Activated naive CD4-positive, alpha-beta T cell treated with anti-CD3 and anti-CD28 coated beads, Interleukin-2, amount 50 U/mL, for 24 hours (primary cell): ENCODE measurements at regions not wholly inside any gene's neighbourhood (a gene's known extent, or its start where the extent isn't known, plus 50 kb on each side); places are given as distances from the start of the nearest gene placed in this dataset.

Experiments
- H3K27ac Mint-ChIP-seq: one replicate; pipeline ENCODE4 v1.8.0; 2021; ENCODE audit warnings: mild to moderate bottlenecking, mixed read lengths
- H3K27me3 Mint-ChIP-seq: one replicate; pipeline ENCODE4 v1.8.0; 2021; ENCODE audit warnings: mixed read lengths
- H3K36me3 Mint-ChIP-seq: one replicate; pipeline ENCODE4 v1.8.0; 2021; ENCODE audit warnings: mixed read lengths
- H3K4me1 Mint-ChIP-seq: one replicate; pipeline ENCODE4 v1.8.0; 2021; ENCODE audit warnings: mixed read lengths
- H3K4me3 Mint-ChIP-seq: one replicate; pipeline ENCODE4 v1.8.0; 2021; ENCODE audit warnings: mild to moderate bottlenecking, mixed read lengths
- H3K9me3 Mint-ChIP-seq: one replicate; pipeline ENCODE4 v1.8.0; 2021; ENCODE audit warnings: mixed read lengths

DNA sequence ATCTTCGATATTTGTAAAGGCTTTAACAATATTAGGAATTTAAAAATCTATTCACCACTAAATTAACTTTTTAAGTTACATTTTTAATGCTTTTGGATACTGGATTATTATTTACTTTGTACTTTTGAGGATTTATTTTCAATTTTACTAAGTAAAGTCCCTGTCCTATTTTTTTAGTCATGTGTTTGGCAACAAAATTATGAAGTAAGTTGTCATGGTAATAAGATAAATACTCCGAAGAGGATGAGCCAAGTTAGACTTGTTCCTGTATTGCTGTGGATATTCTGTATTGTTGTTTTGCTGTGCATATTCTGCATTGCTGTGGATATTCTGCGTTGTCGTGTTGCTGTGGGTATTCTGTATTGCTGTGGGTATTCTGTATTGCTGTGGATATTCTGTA lies 210.1 kb downstream of the MTRR start:
- H3K27ac Mint-ChIP-seq = no peak overlapping the region

DNA sequence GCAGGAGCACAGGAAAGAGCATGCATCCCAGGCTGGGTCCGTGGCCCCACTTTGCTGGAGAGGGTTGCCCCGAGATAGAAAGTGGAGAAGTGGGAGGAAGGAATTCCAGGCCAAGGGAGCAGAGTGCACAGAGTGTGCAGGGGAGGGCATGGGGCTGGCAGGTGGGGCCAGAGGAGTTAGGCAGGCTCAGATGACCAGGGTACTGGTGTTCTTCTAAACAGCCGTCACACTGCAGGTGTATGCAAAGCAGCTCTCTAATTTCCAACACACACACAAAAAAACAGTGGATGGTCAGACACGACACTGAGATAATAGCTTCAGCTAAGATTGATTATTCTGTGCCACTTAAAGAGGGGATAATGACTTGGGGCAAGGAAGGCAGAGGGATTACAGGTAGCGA lies 212.2 kb downstream of the MTRR start:
- H3K4me1 Mint-ChIP-seq = no peaks in the 10 kb centered on the region
- H3K4me3 Mint-ChIP-seq = no peak overlapping the region
- no peaks in the 10 kb centered on the region for H3K27me3 Mint-ChIP-seq
- H3K36me3 Mint-ChIP-seq = no peaks in the 10 kb centered on the region
- H3K27ac Mint-ChIP-seq = no peak overlapping the region
- H3K9me3 Mint-ChIP-seq = no peaks in the 10 kb centered on the region

More for the DNA sequence above, 210.1 kb downstream of the MTRR start:
- Mint-ChIP-seq H3K9me3 (no peaks in the 10 kb centered on the region), H3K27me3 (no peaks in the 10 kb centered on the region), H3K4me1 (no peaks in the 10 kb centered on the region), H3K36me3 (no peaks in the 10 kb centered on the region), H3K4me3 (no peak overlapping the region)

GRCh38 chr5:8093669-8094068 lies 224.7 kb downstream of the MTRR start:
- Mint-ChIP-seq H3K9me3 (peaks cover 7% of the 10 kb centered on the region), H3K27me3 (peaks cover 3% of the 10 kb centered on the region)

DNA sequence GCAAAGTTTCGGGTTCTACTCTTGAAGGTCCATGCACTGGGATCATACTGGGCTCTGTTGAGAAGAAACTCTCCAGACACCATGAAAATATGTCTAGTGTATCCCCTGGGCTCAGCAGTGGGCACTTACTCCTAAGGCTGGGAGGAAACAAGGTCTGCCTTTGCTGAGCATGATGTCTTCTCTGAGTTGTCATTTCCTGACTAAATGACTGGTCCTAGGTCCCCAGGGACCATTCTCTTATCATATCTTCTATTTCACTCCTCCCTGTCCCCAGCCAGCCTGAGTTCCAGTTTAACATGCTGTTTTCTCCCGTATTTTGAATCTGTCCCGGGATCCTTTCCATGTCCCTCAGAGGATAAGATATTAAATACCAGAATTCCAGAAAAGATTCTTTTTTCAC lies 225.4 kb downstream of the MTRR start:
- peaks cover 3% of the 10 kb centered on the region for H3K27me3 Mint-ChIP-seq
- H3K36me3 Mint-ChIP-seq = no peaks in the 10 kb centered on the region
- no peak overlapping the region for H3K27ac Mint-ChIP-seq
- H3K9me3 Mint-ChIP-seq = peaks cover 7% of the 10 kb centered on the region
- H3K4me3 Mint-ChIP-seq = no peak overlapping the region
- no peaks in the 10 kb centered on the region for H3K4me1 Mint-ChIP-seq

More at GRCh38 chr5:8093669-8094068, 224.7 kb downstream of the MTRR start:
- Mint-ChIP-seq H3K4me3 (no peak overlapping the region), H3K27ac (no peak overlapping the region), H3K4me1 (no peaks in the 10 kb centered on the region), H3K36me3 (no peaks in the 10 kb centered on the region)

GRCh38 chr5:8097146-8097545 lies 228.2 kb downstream of the MTRR start:
- no peaks in the 10 kb centered on the region for H3K36me3 Mint-ChIP-seq
- H3K4me1 Mint-ChIP-seq = no peaks in the 10 kb centered on the region
- H3K4me3 Mint-ChIP-seq = no peak overlapping the region
- no peak overlapping the region for H3K27ac Mint-ChIP-seq
- H3K9me3 Mint-ChIP-seq = no peaks in the 10 kb centered on the region
- H3K27me3 Mint-ChIP-seq = no peaks in the 10 kb centered on the region

DNA sequence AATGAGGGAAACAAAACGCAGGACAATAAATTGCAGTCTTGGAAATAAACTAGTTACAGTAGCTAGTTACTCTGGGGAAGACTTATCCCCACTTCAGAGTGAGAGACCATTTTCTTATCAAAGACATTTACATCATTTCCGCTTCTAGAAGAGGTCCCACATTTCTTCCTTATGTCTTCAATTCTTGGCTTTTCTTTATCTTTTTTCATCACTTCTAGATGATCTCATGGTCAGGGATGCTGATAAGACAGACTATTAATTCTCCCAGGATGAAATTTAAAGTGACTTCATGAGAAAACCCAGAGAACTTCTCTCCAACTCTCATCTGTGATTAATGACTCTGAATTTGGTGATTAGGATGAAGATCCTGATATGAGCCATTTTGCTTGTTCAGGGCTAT lies 229.1 kb downstream of the MTRR start:
- Mint-ChIP-seq H3K27me3 (no peaks in the 10 kb centered on the region), H3K4me3 (no peak overlapping the region), H3K9me3 (no peaks in the 10 kb centered on the region), H3K4me1 (no peaks in the 10 kb centered on the region), H3K36me3 (no peaks in the 10 kb centered on the region), H3K27ac (no peak overlapping the region)

- no peaks in the 10 kb centered on the region for H3K36me3 Mint-ChIP-seq
- no peaks in the 10 kb centered on the region for H3K9me3 Mint-ChIP-seq
- H3K4me3 Mint-ChIP-seq = no peak overlapping the region
Measured at GRCh38 chr5:8102714-8103113, 233.8 kb downstream of the MTRR start.

GRCh38 chr5:8114597-8115266 lies 245.8 kb downstream of the MTRR start:
- Mint-ChIP-seq H3K9me3 (no peaks in the 10 kb centered on the region), H3K27ac (no peak overlapping the region), H3K4me1 (no peaks in the 10 kb centered on the region), H3K27me3 (no peaks in the 10 kb centered on the region), H3K36me3 (no peaks in the 10 kb centered on the region), H3K4me3 (no peak overlapping the region)

More at GRCh38 chr5:8102714-8103113, 233.8 kb downstream of the MTRR start:
- H3K4me1 Mint-ChIP-seq = no peaks in the 10 kb centered on the region
- peaks cover 1% of the 10 kb centered on the region for H3K27me3 Mint-ChIP-seq
- H3K27ac Mint-ChIP-seq = no peak overlapping the region

DNA sequence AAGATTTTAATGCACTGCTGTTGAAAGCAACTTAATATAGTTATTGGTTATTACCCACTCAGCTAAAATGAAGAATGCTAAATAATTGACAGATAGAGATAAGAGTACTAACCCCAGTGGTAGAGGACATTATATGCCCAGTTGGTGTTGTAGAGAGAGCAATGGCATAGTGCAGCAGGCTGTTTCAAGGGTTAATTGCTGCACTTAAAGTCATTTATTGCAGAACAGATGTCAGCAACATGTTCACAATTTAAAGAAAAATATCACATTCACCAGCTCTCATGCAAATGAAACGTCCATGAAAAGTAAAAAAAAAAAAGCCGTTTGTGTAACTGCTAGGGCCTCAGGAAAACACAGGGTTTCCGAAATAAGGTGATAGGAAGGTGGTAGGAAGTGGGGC lies 254.6 kb downstream of the MTRR start:
- no peak overlapping the region for H3K27ac Mint-ChIP-seq
- H3K4me3 Mint-ChIP-seq = no peak overlapping the region
- H3K36me3 Mint-ChIP-seq = no peaks in the 10 kb centered on the region
- no peaks in the 10 kb centered on the region for H3K4me1 Mint-ChIP-seq
- H3K9me3 Mint-ChIP-seq = peaks cover 13% of the 10 kb centered on the region
- H3K27me3 Mint-ChIP-seq = no peaks in the 10 kb centered on the region

DNA sequence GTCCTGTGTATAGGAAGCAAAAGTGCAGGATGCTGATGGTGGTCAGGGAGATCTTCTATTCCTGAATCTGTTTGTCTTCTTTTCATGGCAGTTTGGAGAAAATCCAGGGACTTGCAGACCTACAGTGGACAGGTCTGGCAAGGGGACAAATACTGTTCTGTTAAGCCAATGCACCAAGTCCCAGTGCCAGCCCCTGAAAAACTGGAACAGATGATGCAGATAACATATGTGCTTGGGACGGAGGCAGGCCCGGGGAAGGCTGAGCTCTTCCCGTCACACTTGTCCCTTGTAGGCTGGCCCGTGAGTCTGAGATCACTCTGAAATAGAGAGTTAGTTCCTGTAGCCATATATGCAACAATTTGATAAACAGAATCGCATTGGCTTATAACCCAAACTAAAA lies 265.7 kb downstream of the MTRR start:
- Mint-ChIP-seq H3K9me3 (no peaks in the 10 kb centered on the region), H3K27me3 (no peaks in the 10 kb centered on the region), H3K27ac (no peak overlapping the region), H3K36me3 (no peaks in the 10 kb centered on the region), H3K4me1 (no peaks in the 10 kb centered on the region), H3K4me3 (no peak overlapping the region)

DNA sequence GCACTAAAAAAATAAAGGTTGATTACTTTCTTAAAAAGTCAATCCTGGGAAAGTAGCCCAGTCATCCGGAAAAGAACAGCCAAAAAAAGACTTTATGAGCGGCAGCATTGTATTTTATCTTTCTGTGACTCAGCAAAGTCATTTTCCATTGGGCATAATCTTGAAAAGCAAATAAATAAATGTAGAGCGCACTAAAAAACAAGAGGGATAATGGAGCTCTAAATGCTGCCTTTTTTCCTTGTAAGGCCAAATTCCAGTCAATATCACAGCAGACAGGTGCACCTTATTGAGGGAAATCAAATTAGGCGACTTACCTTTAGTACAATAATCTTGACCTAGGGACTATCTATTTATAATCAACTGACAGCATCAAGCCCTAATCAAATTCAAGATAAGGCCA lies 266.8 kb downstream of the MTRR start:
- Mint-ChIP-seq H3K4me1 (no peaks in the 10 kb centered on the region), H3K9me3 (no peaks in the 10 kb centered on the region), H3K4me3 (no peak overlapping the region), H3K27me3 (no peaks in the 10 kb centered on the region), H3K36me3 (no peaks in the 10 kb centered on the region), H3K27ac (no peak overlapping the region)

DNA sequence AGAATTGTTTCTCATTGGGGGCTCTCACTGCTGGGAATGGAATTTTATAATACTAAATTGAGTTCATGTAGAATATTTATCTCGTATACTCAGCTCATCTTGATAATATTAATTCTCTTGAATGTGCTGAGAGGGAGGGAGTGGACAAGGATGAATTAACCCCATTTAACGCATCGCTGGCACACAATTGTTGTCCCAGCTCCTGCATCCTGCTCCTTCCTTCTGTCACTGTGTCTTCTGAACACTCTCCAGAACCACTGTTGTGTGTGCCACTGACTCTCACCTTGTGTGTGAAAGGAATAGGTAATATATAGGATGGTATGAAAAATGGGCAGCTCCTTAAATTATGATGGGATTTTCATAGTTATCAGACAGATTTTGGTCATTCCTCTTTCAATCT lies 267.3 kb downstream of the MTRR start:
- Mint-ChIP-seq H3K4me1 (no peaks in the 10 kb centered on the region), H3K9me3 (peaks cover under 1% of the 10 kb centered on the region), H3K4me3 (no peak overlapping the region), H3K27ac (no peak overlapping the region), H3K27me3 (no peaks in the 10 kb centered on the region), H3K36me3 (no peaks in the 10 kb centered on the region)

DNA sequence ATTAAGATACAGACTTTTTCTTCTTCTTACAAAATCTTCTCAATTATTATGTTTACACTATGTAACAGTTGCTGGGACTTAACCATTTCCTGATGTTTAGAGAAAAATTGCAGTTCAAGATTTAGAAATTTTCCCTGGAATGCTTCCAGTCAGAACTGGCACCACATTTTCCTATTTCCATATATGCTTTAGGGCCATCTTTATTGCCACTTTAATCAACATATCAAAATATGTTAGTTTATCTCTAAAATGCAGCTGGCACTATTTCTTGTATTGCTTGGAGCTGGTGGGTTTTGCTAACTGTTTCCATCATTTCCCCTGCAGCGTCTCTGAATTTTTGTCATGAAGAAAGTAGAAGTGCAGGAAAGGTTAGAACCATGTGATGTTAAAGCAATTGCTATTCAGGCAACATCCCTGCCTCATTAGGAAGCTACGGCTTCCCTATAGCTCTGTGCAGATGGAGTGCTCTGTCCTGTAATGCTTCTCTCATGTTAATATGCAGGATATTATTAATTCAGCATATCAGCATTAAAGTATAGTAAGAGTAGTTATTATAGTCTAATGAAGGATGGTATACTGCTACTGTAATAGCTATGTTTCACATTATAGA lies 269.1 kb downstream of the MTRR start:
- H3K4me1 Mint-ChIP-seq = no peaks in the 10 kb centered on the region
- H3K9me3 Mint-ChIP-seq = peaks cover 5% of the 10 kb centered on the region
- H3K27me3 Mint-ChIP-seq = peaks cover 2% of the 10 kb centered on the region
- H3K36me3 Mint-ChIP-seq = no peaks in the 10 kb centered on the region
- H3K4me3 Mint-ChIP-seq = no peak overlapping the region
- H3K27ac Mint-ChIP-seq = no peak overlapping the region

- Mint-ChIP-seq H3K36me3 (no peaks in the 10 kb centered on the region), H3K27me3 (peaks cover 2% of the 10 kb centered on the region), H3K4me1 (no peaks in the 10 kb centered on the region), H3K9me3 (peaks cover 5% of the 10 kb centered on the region), H3K4me3 (no peak overlapping the region), H3K27ac (no peak overlapping the region)
Measured at GRCh38 chr5:8138884-8139283, 269.9 kb downstream of the MTRR start.

- H3K4me1 Mint-ChIP-seq = no peaks in the 10 kb centered on the region
- no peaks in the 10 kb centered on the region for H3K9me3 Mint-ChIP-seq
- H3K27ac Mint-ChIP-seq = no peak overlapping the region
- peaks cover 2% of the 10 kb centered on the region for H3K27me3 Mint-ChIP-seq
- H3K36me3 Mint-ChIP-seq = no peaks in the 10 kb centered on the region
- H3K4me3 Mint-ChIP-seq = no peak overlapping the region
Measured at GRCh38 chr5:8150791-8151190, 281.8 kb downstream of the MTRR start.

DNA sequence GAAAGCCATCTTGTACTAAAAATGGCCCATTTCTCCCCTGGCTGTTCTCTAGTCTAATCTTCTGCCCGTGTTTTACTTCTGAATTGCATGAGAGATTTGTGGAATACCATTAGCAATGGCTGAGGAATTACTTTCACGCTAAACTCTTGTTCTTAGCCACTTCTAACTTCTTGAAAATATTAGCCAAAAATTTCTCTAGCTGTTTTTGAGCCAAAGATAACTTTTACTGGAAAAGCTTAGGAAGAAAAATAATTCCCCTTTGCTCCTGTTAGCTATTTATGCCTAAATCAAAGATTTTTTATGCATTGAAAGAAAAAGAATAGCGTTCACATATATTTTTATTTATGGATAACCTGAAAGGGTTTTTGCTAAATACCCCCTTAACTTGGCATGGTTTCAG lies 287.8 kb downstream of the MTRR start:
- no peak overlapping the region for H3K27ac Mint-ChIP-seq
- no peaks in the 10 kb centered on the region for H3K36me3 Mint-ChIP-seq
- H3K4me1 Mint-ChIP-seq = no peaks in the 10 kb centered on the region
- peaks cover 2% of the 10 kb centered on the region for H3K27me3 Mint-ChIP-seq
- H3K4me3 Mint-ChIP-seq = no peak overlapping the region
- H3K9me3 Mint-ChIP-seq = peaks cover 5% of the 10 kb centered on the region
